Uterus (tissue), 3 donors: ENCODE measurements at regions not wholly inside any gene's neighbourhood (a gene's known extent, or its start where the extent isn't known, plus 50 kb on each side); places are given as distances from the start of the nearest gene placed in this dataset.

Experiments
- DNase-seq, 2 donors: peaks; one replicate each; pipeline ENCODE4 v3.0.0-alpha.2; 2019 to 2020
- H3K27ac ChIP-seq, 2 donors: fragments of 200-600 bp; sonication (generic); 1 replicate in 1 of 2; 2 replicates in 1 of 2; pipeline ENCODE4 v1.5.1; 2016 to 2018
- H3K27me3 ChIP-seq, 2 donors: fragments of 200-600 bp; sonication (generic); one replicate each; pipeline ENCODE4 v1.5.1; 2018 to 2019; ENCODE audit warnings: control low read depth in 1 of 2
- H3K36me3 ChIP-seq, 2 donors: fragments of 200-600 bp; sonication (generic); one replicate each; pipeline ENCODE4 v1.5.1; 2019; ENCODE audit warnings: control low read depth in 1 of 2
- H3K4me1 ChIP-seq, 2 donors: fragments of 200-600 bp; sonication (generic); one replicate each; pipeline ENCODE4 v1.5.1; 2018 to 2019; ENCODE audit warnings: control low read depth in 1 of 2
- H3K4me3 ChIP-seq, 2 donors: fragments of 200-600 bp; sonication (generic); 1 replicate in 1 of 2; 2 replicates in 1 of 2; pipeline ENCODE4 v1.5.1; 2018 to 2019; ENCODE audit warnings: mild to moderate bottlenecking in 1 of 2
- H3K9me3 ChIP-seq, 2 donors: fragments of 200-600 bp; sonication (generic); one replicate each; pipeline ENCODE4 v1.5.1; 2019; ENCODE audit warnings: control low read depth in 1 of 2
- CTCF ChIP-seq, 4 experiments: fragments of 200-600 bp in 2 of 4; fragments of 450-650 bp in 2 of 4; sonication (generic) in 2 of 4; IDR thresholded peaks; one replicate each; pipeline ENCODE4 v1.5.1; 2016 to 2019; ENCODE audit warnings: antibody characterized with exemption in 4 of 4, mild to moderate bottlenecking in 2 of 4, moderate library complexity in 1 of 4
- POLR2A ChIP-seq, 2 donors: fragments of 450-650 bp; IDR thresholded peaks; one replicate each; pipeline ENCODE4 v1.6.1; 2016; ENCODE audit warnings: antibody characterized with exemption in 2 of 2, mild to moderate bottlenecking in 1 of 2, moderate library complexity in 1 of 2
- intact Hi-C: fragments of 100-400 bp; cut with DNase I; formaldehyde crosslinking; loops from one replicate; pipeline ENCODE4 v1.15.1; 2023; ENCODE audit warnings: low total_unique reads
- donor health status: DM: yes; HTN: yes; CAD: no.

DNA sequence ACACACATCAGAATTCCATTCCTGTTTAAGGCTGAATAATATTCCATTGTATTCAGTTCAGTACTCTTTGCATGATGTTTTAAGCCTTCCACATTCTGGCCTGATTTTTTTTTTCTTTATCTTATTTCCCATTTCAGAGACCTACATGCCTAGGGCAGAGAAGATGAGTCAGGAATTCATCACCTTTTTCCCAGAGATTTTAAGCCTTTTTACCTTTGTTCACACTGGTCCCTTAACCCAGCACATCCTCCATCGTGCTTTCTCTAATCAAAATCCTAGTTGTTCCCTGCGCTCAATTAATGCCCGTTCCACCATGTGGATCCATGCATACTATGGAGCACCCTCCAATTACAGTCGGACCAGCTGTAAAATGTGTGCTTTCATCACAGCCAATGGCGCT lies 245.1 kb downstream of the DHX15 start:
- Histone ChIP-seq H3K4me1 (no peaks in the 10 kb centered on the region), H3K36me3 (no peaks in the 10 kb centered on the region), H3K9me3 (no peaks in the 10 kb centered on the region), H3K27ac (no peak overlapping the region), H3K4me3 (no peak overlapping the region), H3K27me3 (no peaks in the 10 kb centered on the region)
- TF ChIP-seq CTCF (IDR thresholded peaks at IDR 0.05) (no peak), POLR2A (IDR thresholded peaks at IDR 0.05) (no peak)
- intact Hi-C loops, result no loop called here
- no peak for DNase-seq

- Histone ChIP-seq H3K9me3 (no peaks in the 10 kb centered on the region), H3K4me1 (no peaks in the 10 kb centered on the region), H3K27ac (no peak overlapping the region), H3K27me3 (no peaks in the 10 kb centered on the region), H3K36me3 (no peaks in the 10 kb centered on the region), H3K4me3 (no peak overlapping the region)
- TF ChIP-seq POLR2A (IDR thresholded peaks at IDR 0.05) (no peak), CTCF (IDR thresholded peaks at IDR 0.05) (no peak)
- no peak for DNase-seq
- intact Hi-C loops, result no loop called here
Measured at GRCh38 chr4:24337451-24338190, 246.7 kb downstream of the DHX15 start.

DNA sequence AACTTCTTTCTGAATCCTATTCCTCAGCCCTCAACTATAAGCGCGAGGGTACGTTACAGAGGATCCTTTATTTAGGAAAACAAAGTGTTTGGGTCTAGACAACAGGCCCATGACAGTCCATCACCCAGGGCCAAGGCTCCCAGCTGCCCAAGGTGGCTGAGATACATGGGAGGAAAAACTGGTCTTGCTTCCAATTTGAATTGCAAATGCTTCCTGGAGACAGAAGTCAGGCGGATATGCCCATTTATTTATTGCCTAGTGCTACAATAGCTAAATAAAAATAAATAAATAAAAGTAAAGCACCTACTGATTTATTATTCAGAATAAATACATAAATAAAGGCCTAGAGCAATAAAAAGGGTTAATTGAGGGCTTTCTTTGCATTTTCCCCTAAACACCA lies 248.7 kb downstream of the DHX15 start:
- DNase-seq, result no peak

DNA sequence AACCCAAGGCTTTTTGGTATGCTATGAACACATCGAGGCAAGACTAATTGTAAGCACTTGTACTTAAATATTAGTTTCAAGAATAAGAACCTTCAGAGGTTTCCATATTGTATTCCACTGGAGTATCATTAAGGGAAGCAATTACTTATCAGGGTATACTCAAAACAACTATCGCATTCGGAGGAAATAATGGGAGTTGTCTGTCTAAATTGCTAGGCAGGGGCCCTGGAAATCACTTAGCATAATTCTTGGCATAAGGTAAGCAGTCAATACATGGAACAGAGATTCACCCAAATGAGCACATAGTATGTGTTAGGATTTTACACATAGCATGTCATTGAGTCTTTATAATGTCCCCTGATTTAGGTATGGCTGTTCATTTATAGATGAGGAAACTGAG lies 249.4 kb downstream of the DHX15 start:
- intact Hi-C loops, result no loop called here
- Histone ChIP-seq H3K36me3 (no peaks in the 10 kb centered on the region), H3K4me3 (no peak overlapping the region), H3K9me3 (no peaks in the 10 kb centered on the region), H3K27ac (no peak overlapping the region), H3K27me3 (no peaks in the 10 kb centered on the region), H3K4me1 (no peaks in the 10 kb centered on the region)
- no peak for DNase-seq
- TF ChIP-seq CTCF (IDR thresholded peaks at IDR 0.05) (no peak), POLR2A (IDR thresholded peaks at IDR 0.05) (no peak)

More for the DNA sequence above, 248.7 kb downstream of the DHX15 start:
- H3K27me3 ChIP-seq, result no peaks in the 10 kb centered on the region
- intact Hi-C loops, result no loop called here
- H3K27ac ChIP-seq, result no peak overlapping the region
- TF ChIP-seq CTCF (IDR thresholded peaks at IDR 0.05), result no peak
- no peak for TF ChIP-seq POLR2A (IDR thresholded peaks at IDR 0.05)
- no peaks in the 10 kb centered on the region for H3K4me1 ChIP-seq
- no peaks in the 10 kb centered on the region for H3K9me3 ChIP-seq
- no peak overlapping the region for H3K4me3 ChIP-seq
- no peaks in the 10 kb centered on the region for H3K36me3 ChIP-seq

DNA sequence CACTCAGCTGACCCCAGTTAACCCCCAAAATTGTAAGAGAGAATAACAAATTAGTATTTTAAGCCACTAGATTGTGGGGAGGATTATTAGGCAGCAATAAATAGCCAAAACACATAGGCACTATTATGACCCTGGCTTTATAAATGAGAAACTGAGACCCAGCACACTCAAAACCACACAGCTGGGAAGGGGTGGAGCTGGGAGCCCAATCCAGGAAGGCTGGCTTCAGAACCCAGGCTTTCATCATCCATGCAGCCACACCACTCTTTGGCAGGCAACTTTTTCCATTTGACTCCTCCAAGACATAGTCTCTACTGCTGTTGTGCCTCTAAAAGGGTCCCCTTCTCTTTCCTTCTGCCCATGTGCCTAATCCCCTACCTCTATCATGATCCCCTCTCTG lies 253.8 kb downstream of the DHX15 start:
- no peaks in the 10 kb centered on the region for H3K36me3 ChIP-seq
- H3K4me1 ChIP-seq, result no peaks in the 10 kb centered on the region
- no peak overlapping the region for H3K4me3 ChIP-seq
- intact Hi-C loops, result no loop called here
- H3K27ac ChIP-seq, result no peak overlapping the region
- H3K9me3 ChIP-seq, result no peaks in the 10 kb centered on the region
- DNase-seq, result no peak
- no peaks in the 10 kb centered on the region for H3K27me3 ChIP-seq
- TF ChIP-seq CTCF (IDR thresholded peaks at IDR 0.05), result no peak
- no peak for TF ChIP-seq POLR2A (IDR thresholded peaks at IDR 0.05)
